ENCODE measurements at regions not wholly inside any gene's neighbourhood (a gene's known extent, or its start where the extent isn't known, plus 50 kb on each side); places are given as distances from the start of the nearest gene placed in this dataset.

DNA sequence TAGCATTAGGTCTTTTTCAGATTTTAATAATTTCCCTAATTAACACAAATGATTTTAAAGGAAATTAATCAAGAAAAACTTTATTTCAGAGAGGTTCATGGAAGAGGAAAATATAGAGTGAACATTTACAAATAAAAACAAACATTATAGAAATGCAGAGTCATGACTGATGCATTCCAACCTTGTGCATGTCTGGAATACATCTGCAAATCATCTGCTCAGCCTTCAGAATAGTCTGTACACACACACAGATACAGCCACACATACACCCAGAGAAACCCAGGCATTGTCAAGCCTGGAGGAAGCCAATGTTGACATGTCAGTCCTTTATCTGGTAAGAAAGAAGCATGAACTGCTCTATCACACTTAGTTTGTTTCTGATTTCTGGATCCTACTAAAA is 61.3 kb upstream of the NFKB1 start:
- CTCF ChIA-PET: interaction anchor here (1.0 to 1.4 kb wide), 2 partner anchors 9 to 10 kb away, joined by 4 read pairs; no protein-coding TSS in a partner anchor
- DNase-seq (ENCODE audit: low read depth, low spot score): peak; percentile 11

More for the DNA sequence above, 61.3 kb upstream of the NFKB1 start:
- no peak overlapping the region for H2AFZ ChIP-seq (ENCODE audit: low read depth, low read length)
- no TSS peak for BruUV-seq (replicated peaks)
- dilution Hi-C loops (cut with MboI; ENCODE audit: extremely low pct_ligation_motif_present, low sequenced_read_pairs): no loop called here
- peak; percentile 43 for FAIRE-seq
- POLR2A ChIA-PET: no interaction called here
- no peak overlapping the region for H3K4me2 ChIP-seq (ENCODE audit: insufficient read depth, low read length)
- TF ChIP-seq, protein P1, sequence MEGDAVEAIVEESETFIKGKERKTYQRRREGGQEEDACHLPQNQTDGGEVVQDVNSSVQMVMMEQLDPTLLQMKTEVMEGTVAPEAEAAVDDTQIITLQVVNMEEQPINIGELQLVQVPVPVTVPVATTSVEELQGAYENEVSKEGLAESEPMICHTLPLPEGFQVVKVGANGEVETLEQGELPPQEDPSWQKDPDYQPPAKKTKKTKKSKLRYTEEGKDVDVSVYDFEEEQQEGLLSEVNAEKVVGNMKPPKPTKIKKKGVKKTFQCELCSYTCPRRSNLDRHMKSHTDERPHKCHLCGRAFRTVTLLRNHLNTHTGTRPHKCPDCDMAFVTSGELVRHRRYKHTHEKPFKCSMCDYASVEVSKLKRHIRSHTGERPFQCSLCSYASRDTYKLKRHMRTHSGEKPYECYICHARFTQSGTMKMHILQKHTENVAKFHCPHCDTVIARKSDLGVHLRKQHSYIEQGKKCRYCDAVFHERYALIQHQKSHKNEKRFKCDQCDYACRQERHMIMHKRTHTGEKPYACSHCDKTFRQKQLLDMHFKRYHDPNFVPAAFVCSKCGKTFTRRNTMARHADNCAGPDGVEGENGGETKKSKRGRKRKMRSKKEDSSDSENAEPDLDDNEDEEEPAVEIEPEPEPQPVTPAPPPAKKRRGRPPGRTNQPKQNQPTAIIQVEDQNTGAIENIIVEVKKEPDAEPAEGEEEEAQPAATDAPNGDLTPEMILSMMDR (IDR thresholded peaks at IDR 0.05; ENCODE audit: extremely low read depth in 1 of 2, insufficient read depth in 1 of 2, low read depth in 1 of 2, low read length in 2 of 2): no peak
- TF ChIP-seq POLR2AphosphoS5 (IDR thresholded peaks at IDR 0.05; ENCODE audit: insufficient read depth, low read depth, low read length) (no peak), MYC (IDR thresholded peaks at IDR 0.05; ENCODE audit: low read depth, low read length) (no peak), JUN (IDR thresholded peaks at IDR 0.05; ENCODE audit: borderline replicate concordance, insufficient read depth, insufficient read length, low read depth) (no peak), GATA2 (IDR thresholded peaks at IDR 0.05; ENCODE audit: insufficient read depth, insufficient read length, low read depth, low read length) (no peak), EZH2 (IDR thresholded peaks at IDR 0.05; ENCODE audit: borderline replicate concordance, low read depth, low read length, severe bottlenecking) (no peak), POLR2A (IDR thresholded peaks at IDR 0.05; ENCODE audit: low read depth, low read length) (no peak), FOS (IDR thresholded peaks at IDR 0.05; ENCODE audit: borderline replicate concordance, insufficient read depth, low read length) (no peak)
- TF ChIP-seq, protein P2, sequence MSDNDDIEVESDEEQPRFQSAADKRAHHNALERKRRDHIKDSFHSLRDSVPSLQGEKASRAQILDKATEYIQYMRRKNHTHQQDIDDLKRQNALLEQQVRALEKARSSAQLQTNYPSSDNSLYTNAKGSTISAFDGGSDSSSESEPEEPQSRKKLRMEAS (IDR thresholded peaks at IDR 0.05; ENCODE audit: insufficient read depth, insufficient read length): no peak
- intact Hi-C loops (cut with micrococcal nuclease): loop anchor here (2.0 to 10.0 kb wide), 3 partner anchors 325 to 1265 kb away; partner anchors contain the start of genes CISD2 and MANBA
- no peaks in the 10 kb centered on the region for H3K9me3 ChIP-seq (replicated peaks; ENCODE audit: control insufficient read depth, insufficient read depth, low read length)
- H3K4me1 ChIP-seq (ENCODE audit: control insufficient read depth, extremely low read depth, insufficient read depth, low read length): no peaks in the 10 kb centered on the region
- H3K9ac ChIP-seq (replicated peaks; ENCODE audit: extremely low read depth, insufficient read depth, low read length): no peak overlapping the region
- no peaks in the 10 kb centered on the region for H4K20me1 ChIP-seq (replicated peaks; ENCODE audit: control insufficient read depth, extremely low read depth, insufficient read depth, low read length)
- H3K9me1 ChIP-seq (replicated peaks; ENCODE audit: control insufficient read depth, extremely low read depth, insufficient read depth, low read length): no peaks in the 10 kb centered on the region
- H3K27me3 ChIP-seq (ENCODE audit: control insufficient read depth in 2 of 2, insufficient read depth in 2 of 2, low read length in 2 of 2): no peaks in the 10 kb centered on the region
- no peak overlapping the region for H3K4me3 ChIP-seq (replicated peaks in 1 of 3; ENCODE audit: insufficient read depth in 1 of 3, low read depth in 1 of 3, low read length in 3 of 3)
- H3K27ac ChIP-seq (ENCODE audit: insufficient read depth, low read depth, low read length): no peak overlapping the region
- no peaks in the 10 kb centered on the region for H3K36me3 ChIP-seq (ENCODE audit: control insufficient read depth in 2 of 2, extremely low read depth in 1 of 2, insufficient read depth in 2 of 2, low read length in 2 of 2)
- no peaks in the 10 kb centered on the region for H3K79me2 ChIP-seq (ENCODE audit: control insufficient read depth, insufficient read depth, low read length)
